HL-60 (cell line): ENCODE measurements at regions not wholly inside any gene's neighbourhood (a gene's known extent, or its start where the extent isn't known, plus 50 kb on each side); places are given as distances from the start of the nearest gene placed in this dataset.

Source experiments
- CTCF ChIP-seq: IDR thresholded peaks from one replicate; pipeline ENCODE4 v1.5.1; 2011; ENCODE audit warnings: low read length, control low read depth, inconsistent platforms; ENCODE audit not compliant: insufficient read depth
- GABPA ChIP-seq: IDR thresholded peaks from 2 replicates; pipeline ENCODE4 v1.6.1; 2012; ENCODE audit warnings: low read depth
- POLR2AphosphoS5 ChIP-seq: IDR thresholded peaks from 2 replicates; pipeline ENCODE4 v1.6.1; 2012; ENCODE audit warnings: low read depth
- REST ChIP-seq: IDR thresholded peaks from 2 replicates; pipeline ENCODE4 v1.6.1; 2012; ENCODE audit warnings: low read depth; ENCODE audit not compliant: insufficient replicate concordance
- SPI1 ChIP-seq: IDR thresholded peaks from 2 replicates; pipeline ENCODE4 v1.6.1; 2012; ENCODE audit warnings: low read depth, mild to moderate bottlenecking, borderline replicate concordance

GRCh38 chr1:108017698-108018097 lies 52.7 kb upstream of the VAV3 start:
- no peak for TF ChIP-seq CTCF
- TF ChIP-seq REST = no peak
- no peak for TF ChIP-seq POLR2AphosphoS5
- no peak for TF ChIP-seq GABPA
- TF ChIP-seq SPI1 = no peak
